ENCODE measurements at regions not wholly inside any gene's neighbourhood (a gene's known extent, or its start where the extent isn't known, plus 50 kb on each side); places are given as distances from the start of the nearest gene placed in this dataset.
"Not testable (repeated sequence)": the region's sequence is repeated elsewhere in the genome, so short reads cannot be mapped to it uniquely, and the experiment has no call there.

- not testable (repeated sequence) for TF ChIP-seq POLR2A, CTCF (IDR thresholded peaks at IDR 0.05)
Observed at GRCh38 chr5:176031118-176031510, 63.0 kb upstream of the THOC3 start.

Measured in body of pancreas (tissue), 4 donors.